ENCODE measurements at regions not wholly inside any gene's neighbourhood (a gene's known extent, or its start where the extent isn't known, plus 50 kb on each side); places are given as distances from the start of the nearest gene placed in this dataset.
"Not testable (repeated sequence)": the region's sequence is repeated elsewhere in the genome, so short reads cannot be mapped to it uniquely, and the experiment has no call there.

- H4K20me1 ChIP-seq = no peaks in the 10 kb centered on the region
- H3K27ac ChIP-seq = no peak overlapping the region
- no peaks in the 10 kb centered on the region; a peak in 1 of 22 replicates for H3K9me3 ChIP-seq (replicated peaks in 1 of 11)
Measured at GRCh38 chr2:83233326-83233725, 1225.8 kb downstream of the SUCLG1 start.

GRCh38 chr2:83229443-83229842 is 1229.6 kb downstream of the SUCLG1 start:
- H3K4me3 ChIP-seq = no peak overlapping the region

More at GRCh38 chr2:83233326-83233725, 1225.8 kb downstream of the SUCLG1 start:
- no peaks in the 10 kb centered on the region for H3K4me1 ChIP-seq
- H3K36me3 ChIP-seq = no peaks in the 10 kb centered on the region
- no peak overlapping the region for H3K4me2 ChIP-seq
- no peak overlapping the region for H3K9ac ChIP-seq
- no peaks in the 10 kb centered on the region for H3K27me3 ChIP-seq
- TF ChIP-seq Cebpa-rat (IDR thresholded peaks at IDR 0.05) = no peak
- no peak overlapping the region for H3K4me3 ChIP-seq

GRCh38 chr2:83224591-83225200 is 1234.4 kb downstream of the SUCLG1 start:
- Histone ChIP-seq H3K9me3 (replicated peaks in 1 of 11) (no peaks in the 10 kb centered on the region), H3K4me1 (no peaks in the 10 kb centered on the region)

More at GRCh38 chr2:83229443-83229842, 1229.6 kb downstream of the SUCLG1 start:
- no peak for TF ChIP-seq Cebpa-rat (IDR thresholded peaks at IDR 0.05)
- Histone ChIP-seq H3K27me3 (no peaks in the 10 kb centered on the region), H3K36me3 (no peaks in the 10 kb centered on the region), H3K27ac (no peak overlapping the region), H3K4me1 (no peaks in the 10 kb centered on the region), H3K9me3 (replicated peaks in 1 of 11) (no peaks in the 10 kb centered on the region; a peak in 1 of 22 replicates), H4K20me1 (no peaks in the 10 kb centered on the region), H3K9ac (no peak overlapping the region), H3K4me2 (no peak overlapping the region)

GRCh38 chr2:83221258-83221657 is 1237.8 kb downstream of the SUCLG1 start:
- H3K9ac ChIP-seq = no peak overlapping the region
- TF ChIP-seq Cebpa-rat (IDR thresholded peaks at IDR 0.05) = peak in 10 of 11 experiments; percentile 30 to 97 (median 92); a peak in 17 of 22 replicates
- H3K36me3 ChIP-seq = no peaks in the 10 kb centered on the region

More at GRCh38 chr2:83224591-83225200, 1234.4 kb downstream of the SUCLG1 start:
- H3K27ac ChIP-seq = no peak overlapping the region
- no peak overlapping the region for H3K9ac ChIP-seq
- H3K27me3 ChIP-seq = no peaks in the 10 kb centered on the region
- no peak overlapping the region for H3K4me2 ChIP-seq
- H3K4me3 ChIP-seq = no peak overlapping the region
- H3K36me3 ChIP-seq = no peaks in the 10 kb centered on the region
- TF ChIP-seq Cebpa-rat (IDR thresholded peaks at IDR 0.05) = no peak
- no peaks in the 10 kb centered on the region for H4K20me1 ChIP-seq

GRCh38 chr2:83217854-83218253 is 1241.2 kb downstream of the SUCLG1 start:
- no peaks in the 10 kb centered on the region for H3K27me3 ChIP-seq
- no peak overlapping the region for H3K4me3 ChIP-seq
- no peak overlapping the region for H3K27ac ChIP-seq
- no peaks in the 10 kb centered on the region for H4K20me1 ChIP-seq
- no peaks in the 10 kb centered on the region for H3K4me1 ChIP-seq
- H3K9ac ChIP-seq = no peak overlapping the region
- no peaks in the 10 kb centered on the region for H3K36me3 ChIP-seq
- no peak overlapping the region for H3K4me2 ChIP-seq
- no peaks in the 10 kb centered on the region for H3K9me3 ChIP-seq (replicated peaks in 1 of 11)
- TF ChIP-seq Cebpa-rat (IDR thresholded peaks at IDR 0.05) = no peak

More at GRCh38 chr2:83221258-83221657, 1237.8 kb downstream of the SUCLG1 start:
- Histone ChIP-seq H3K4me2 (no peak overlapping the region), H3K27me3 (no peaks in the 10 kb centered on the region), H3K9me3 (replicated peaks in 1 of 11) (no peaks in the 10 kb centered on the region), H3K4me1 (no peaks in the 10 kb centered on the region), H3K4me3 (no peak overlapping the region), H4K20me1 (no peaks in the 10 kb centered on the region), H3K27ac (no peak overlapping the region)

GRCh38 chr2:83196225-83196624 is 1262.9 kb downstream of the SUCLG1 start:
- H3K4me2 ChIP-seq = no peak overlapping the region
- H3K36me3 ChIP-seq = no peaks in the 10 kb centered on the region
- no peaks in the 10 kb centered on the region for H3K27me3 ChIP-seq
- H3K4me1 ChIP-seq = no peaks in the 10 kb centered on the region
- no peak for TF ChIP-seq Cebpa-rat (IDR thresholded peaks at IDR 0.05)
- H3K9ac ChIP-seq = no peak overlapping the region
- H3K4me3 ChIP-seq = no peak overlapping the region
- no peaks in the 10 kb centered on the region for H4K20me1 ChIP-seq
- no peak overlapping the region for H3K27ac ChIP-seq
- H3K9me3 ChIP-seq (replicated peaks in 1 of 11) = no peaks in the 10 kb centered on the region

- no peak overlapping the region for H3K9ac ChIP-seq
- H3K27me3 ChIP-seq = no peaks in the 10 kb centered on the region
- no peaks in the 10 kb centered on the region for H3K36me3 ChIP-seq
- H3K9me3 ChIP-seq (replicated peaks in 1 of 11) = no peaks in the 10 kb centered on the region
- peaks cover 3 to 16% (median 9%) of the 10 kb centered on the region in 10 experiments for H3K4me1 ChIP-seq
- H3K4me3 ChIP-seq = no peak overlapping the region
- H4K20me1 ChIP-seq = no peaks in the 10 kb centered on the region
- H3K27ac ChIP-seq = no peak overlapping the region
- TF ChIP-seq Cebpa-rat (IDR thresholded peaks at IDR 0.05) = no peak
- no peak overlapping the region for H3K4me2 ChIP-seq
Measured at GRCh38 chr2:83191316-83191715, 1267.8 kb downstream of the SUCLG1 start.

GRCh38 chr2:83186105-83186760 is 1272.8 kb downstream of the SUCLG1 start:
- H4K20me1 ChIP-seq = no peaks in the 10 kb centered on the region
- peaks cover 8 to 19% (median 10%) of the 10 kb centered on the region in 11 experiments; a peak in 17 of 22 replicates for H3K9me3 ChIP-seq (replicated peaks in 1 of 11)
- peak overlapping the region; percentile 27 to 77 (median 71) for H3K4me2 ChIP-seq
- H3K4me1 ChIP-seq = peaks cover 9 to 31% (median 17%) of the 10 kb centered on the region in 10 experiments
- peak overlapping the region in 3 of 10 experiments; percentile 1 to 22 (median 21); a peak in 4 of 20 replicates for H3K4me3 ChIP-seq
- no peaks in the 10 kb centered on the region for H3K36me3 ChIP-seq
- no peak for TF ChIP-seq Cebpa-rat (IDR thresholded peaks at IDR 0.05)
- H3K27me3 ChIP-seq = no peaks in the 10 kb centered on the region
- peak overlapping the region in 1 of 11 experiments; percentile 7; a peak in 2 of 22 replicates for H3K9ac ChIP-seq
- H3K27ac ChIP-seq = peak overlapping the region in 4 of 11 experiments; percentile 41 to 57 (median 48); a peak in 5 of 22 replicates

GRCh38 chr2:83180862-83181530 is 1278.1 kb downstream of the SUCLG1 start:
- not testable (repeated sequence) for H3K4me2 ChIP-seq, H3K27me3 ChIP-seq, H4K20me1 ChIP-seq, H3K36me3 ChIP-seq, H3K27ac ChIP-seq, H3K9ac ChIP-seq, H3K4me3 ChIP-seq
- Histone ChIP-seq H3K9me3 (replicated peaks in 1 of 11) (peaks cover 19 to 43% (median 32%) of the 10 kb centered on the region in 11 experiments; a peak in 21 of 22 replicates), H3K4me1 (peaks cover 2 to 13% (median 7%) of the 10 kb centered on the region in 10 experiments; a peak in 18 of 20 replicates)
